Vagina (tissue), 2 donors: ENCODE measurements at regions not wholly inside any gene's neighbourhood (a gene's known extent, or its start where the extent isn't known, plus 50 kb on each side); places are given as distances from the start of the nearest gene placed in this dataset.

Experiments used
- CTCF ChIP-seq, 3 experiments: fragments of 450-650 bp in 2 of 3; fragments of 200-600 bp in 1 of 3; sonication (generic) in 1 of 3; IDR thresholded peaks; one replicate each; pipeline ENCODE4 v1.5.1; 2017 to 2019; ENCODE audit warnings: antibody characterized with exemption in 3 of 3, mild to moderate bottlenecking in 2 of 3, moderate library complexity in 2 of 3
- POLR2AphosphoS5 ChIP-seq, 2 donors: sonication (generic); formaldehyde crosslinking; IDR thresholded peaks; one replicate each; pipeline ENCODE4 v1.9.0; 2017; ENCODE audit warnings: antibody characterized with exemption in 2 of 2, mild to moderate bottlenecking in 2 of 2, low read depth in 1 of 2; ENCODE audit not compliant: insufficient read depth in 1 of 2

- TF ChIP-seq CTCF (IDR thresholded peaks at IDR 0.05) (no peak), POLR2AphosphoS5 (IDR thresholded peaks at IDR 0.05; ENCODE audit: insufficient read depth in 1 of 2, low read depth in 1 of 2) (no peak)
These were observed 138.1 kb upstream of the ADAMTSL1 start for GRCh38 chr9:18335825-18336224.
